ENCODE measurements at regions not wholly inside any gene's neighbourhood (a gene's known extent, or its start where the extent isn't known, plus 50 kb on each side); places are given as distances from the start of the nearest gene placed in this dataset.

GRCh38 chr11:70703141-70704064 is 305.1 kb downstream of the CTTN start:
- no peak overlapping the region for H3K27ac ChIP-seq (ENCODE audit: low read depth, low read length)
- H3K4me3 ChIP-seq (replicated peaks in 1 of 2; ENCODE audit: low read depth in 1 of 2, low read length in 2 of 2), result no peak overlapping the region
- no peaks in the 10 kb centered on the region for H3K4me1 ChIP-seq (ENCODE audit: control insufficient read depth in 1 of 2, insufficient read depth in 2 of 2, low read length in 2 of 2)
- BruUV-seq (replicated peaks), result no TSS peak
- H3K4me2 ChIP-seq (ENCODE audit: low read length), result no peak overlapping the region
- no peaks in the 10 kb centered on the region for H3K9me2 ChIP-seq (ENCODE audit: insufficient read depth)
- intact Hi-C loops (cut with micrococcal nuclease), result no loop called here
- ChIA-PET POLR2A (no interaction called here), RAD21 (ENCODE audit: low non-redundant PET in 1 of 2, low total read pairs in 2 of 2, uncharacterized antibody in 2 of 2, unreplicated experiment in 2 of 2) (no interaction called here), CTCF (no interaction called here)
- H3K36me3 ChIP-seq (ENCODE audit: control insufficient read depth in 1 of 2, insufficient read depth in 2 of 2, low read length in 2 of 2), result no peaks in the 10 kb centered on the region
- H3K9ac ChIP-seq (ENCODE audit: low read length), result no peak overlapping the region
- H3K27me3 ChIP-seq (ENCODE audit: insufficient read depth, low read length), result no peaks in the 10 kb centered on the region
- H2AFZ ChIP-seq (ENCODE audit: low read depth, low read length, poor library complexity, severe bottlenecking), result no peak overlapping the region
- ATAC-seq (no peak), DNase-seq (ENCODE audit: low read depth, low spot score) (no peak)
- H4K20me1 ChIP-seq (ENCODE audit: insufficient read depth), result no peaks in the 10 kb centered on the region
- no peaks in the 10 kb centered on the region for H3K79me2 ChIP-seq (ENCODE audit: insufficient read depth, low read length)
- H3K9me3 ChIP-seq (ENCODE audit: control insufficient read depth in 1 of 2, insufficient read depth in 1 of 2, low read depth in 1 of 2, low read length in 2 of 2), result no peaks in the 10 kb centered on the region
- TF ChIP-seq, protein P1, sequence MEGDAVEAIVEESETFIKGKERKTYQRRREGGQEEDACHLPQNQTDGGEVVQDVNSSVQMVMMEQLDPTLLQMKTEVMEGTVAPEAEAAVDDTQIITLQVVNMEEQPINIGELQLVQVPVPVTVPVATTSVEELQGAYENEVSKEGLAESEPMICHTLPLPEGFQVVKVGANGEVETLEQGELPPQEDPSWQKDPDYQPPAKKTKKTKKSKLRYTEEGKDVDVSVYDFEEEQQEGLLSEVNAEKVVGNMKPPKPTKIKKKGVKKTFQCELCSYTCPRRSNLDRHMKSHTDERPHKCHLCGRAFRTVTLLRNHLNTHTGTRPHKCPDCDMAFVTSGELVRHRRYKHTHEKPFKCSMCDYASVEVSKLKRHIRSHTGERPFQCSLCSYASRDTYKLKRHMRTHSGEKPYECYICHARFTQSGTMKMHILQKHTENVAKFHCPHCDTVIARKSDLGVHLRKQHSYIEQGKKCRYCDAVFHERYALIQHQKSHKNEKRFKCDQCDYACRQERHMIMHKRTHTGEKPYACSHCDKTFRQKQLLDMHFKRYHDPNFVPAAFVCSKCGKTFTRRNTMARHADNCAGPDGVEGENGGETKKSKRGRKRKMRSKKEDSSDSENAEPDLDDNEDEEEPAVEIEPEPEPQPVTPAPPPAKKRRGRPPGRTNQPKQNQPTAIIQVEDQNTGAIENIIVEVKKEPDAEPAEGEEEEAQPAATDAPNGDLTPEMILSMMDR (IDR thresholded peaks at IDR 0.05 in 2 of 3, conservative IDR thresholded peaks at IDR 0.05 in 1 of 3; ENCODE audit: borderline replicate concordance in 1 of 3, insufficient read depth in 1 of 3, low read depth in 2 of 3, low read length in 2 of 3), result no peak
- TF ChIP-seq, protein P2, sequence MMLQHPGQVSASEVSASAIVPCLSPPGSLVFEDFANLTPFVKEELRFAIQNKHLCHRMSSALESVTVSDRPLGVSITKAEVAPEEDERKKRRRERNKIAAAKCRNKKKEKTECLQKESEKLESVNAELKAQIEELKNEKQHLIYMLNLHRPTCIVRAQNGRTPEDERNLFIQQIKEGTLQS (IDR thresholded peaks at IDR 0.05), result no peak
- TF ChIP-seq CBX3 (IDR thresholded peaks at IDR 0.05; ENCODE audit: low read depth) (no peak), EGR1 (IDR thresholded peaks at IDR 0.05; ENCODE audit: low read depth) (no peak), ELF1 (IDR thresholded peaks at IDR 0.05; ENCODE audit: borderline replicate concordance, low read depth) (no peak)
- TF ChIP-seq, protein P3, sequence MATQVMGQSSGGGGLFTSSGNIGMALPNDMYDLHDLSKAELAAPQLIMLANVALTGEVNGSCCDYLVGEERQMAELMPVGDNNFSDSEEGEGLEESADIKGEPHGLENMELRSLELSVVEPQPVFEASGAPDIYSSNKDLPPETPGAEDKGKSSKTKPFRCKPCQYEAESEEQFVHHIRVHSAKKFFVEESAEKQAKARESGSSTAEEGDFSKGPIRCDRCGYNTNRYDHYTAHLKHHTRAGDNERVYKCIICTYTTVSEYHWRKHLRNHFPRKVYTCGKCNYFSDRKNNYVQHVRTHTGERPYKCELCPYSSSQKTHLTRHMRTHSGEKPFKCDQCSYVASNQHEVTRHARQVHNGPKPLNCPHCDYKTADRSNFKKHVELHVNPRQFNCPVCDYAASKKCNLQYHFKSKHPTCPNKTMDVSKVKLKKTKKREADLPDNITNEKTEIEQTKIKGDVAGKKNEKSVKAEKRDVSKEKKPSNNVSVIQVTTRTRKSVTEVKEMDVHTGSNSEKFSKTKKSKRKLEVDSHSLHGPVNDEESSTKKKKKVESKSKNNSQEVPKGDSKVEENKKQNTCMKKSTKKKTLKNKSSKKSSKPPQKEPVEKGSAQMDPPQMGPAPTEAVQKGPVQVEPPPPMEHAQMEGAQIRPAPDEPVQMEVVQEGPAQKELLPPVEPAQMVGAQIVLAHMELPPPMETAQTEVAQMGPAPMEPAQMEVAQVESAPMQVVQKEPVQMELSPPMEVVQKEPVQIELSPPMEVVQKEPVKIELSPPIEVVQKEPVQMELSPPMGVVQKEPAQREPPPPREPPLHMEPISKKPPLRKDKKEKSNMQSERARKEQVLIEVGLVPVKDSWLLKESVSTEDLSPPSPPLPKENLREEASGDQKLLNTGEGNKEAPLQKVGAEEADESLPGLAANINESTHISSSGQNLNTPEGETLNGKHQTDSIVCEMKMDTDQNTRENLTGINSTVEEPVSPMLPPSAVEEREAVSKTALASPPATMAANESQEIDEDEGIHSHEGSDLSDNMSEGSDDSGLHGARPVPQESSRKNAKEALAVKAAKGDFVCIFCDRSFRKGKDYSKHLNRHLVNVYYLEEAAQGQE (IDR thresholded peaks at IDR 0.05; ENCODE audit: low read depth), result no peak
